A549 (cell line): ENCODE measurements at regions not wholly inside any gene's neighbourhood (a gene's known extent, or its start where the extent isn't known, plus 50 kb on each side); places are given as distances from the start of the nearest gene placed in this dataset.

Experiments
- CHD4 ChIP-seq: fragments of 200-600 bp; sonication (generic); IDR thresholded peaks from 2 replicates; pipeline ENCODE4 v1.6.1; 2016; ENCODE audit warnings: antibody characterized with exemption, mild to moderate bottlenecking, borderline replicate concordance
- EP300 ChIP-seq, 2 experiments: fragments of >200 bp; sonication (Bioruptor Twin); formaldehyde crosslinking; IDR thresholded peaks; 2 replicates in 1 of 2; 3 replicates in 1 of 2; pipeline ENCODE4 v1.6.1; 2016 to 2017
- JUN ChIP-seq, 2 experiments: fragments of >200 bp; sonication (Bioruptor Twin); formaldehyde crosslinking; IDR thresholded peaks; 2 replicates in 1 of 2; 3 replicates in 1 of 2; pipeline ENCODE4 v1.6.1; 2016 to 2017
- MYC ChIP-seq: IDR thresholded peaks from 2 replicates; pipeline ENCODE4 v1.6.1; 2012; ENCODE audit warnings: mild to moderate bottlenecking, inconsistent platforms, low read length, improper control_type of control experiment, borderline replicate concordance
- NR3C1 ChIP-seq: fragments of >200 bp; sonication (Bioruptor Twin); formaldehyde crosslinking; IDR thresholded peaks from 3 replicates; pipeline ENCODE4 v1.6.1; 2017
- POLR2A ChIP-seq: IDR thresholded peaks from 2 replicates; pipeline ENCODE4 v1.6.1; 2012; ENCODE audit warnings: mild to moderate bottlenecking, low read length
- RAD21 ChIP-seq, 2 experiments: fragments of >200 bp in 1 of 2; sonication (Bioruptor Twin) in 1 of 2; formaldehyde crosslinking in 1 of 2; IDR thresholded peaks in 1 of 2; conservative IDR thresholded peaks in 1 of 2; 2 replicates in 1 of 2; 3 replicates in 1 of 2; pipeline ENCODE4 v1.6.1; 2012 to 2018; ENCODE audit warnings: inconsistent platforms in 1 of 2
- REST ChIP-seq: fragments of 200-600 bp; sonication (generic); IDR thresholded peaks from 2 replicates; pipeline ENCODE4 v1.6.1; 2016; ENCODE audit warnings: antibody characterized with exemption, mild to moderate bottlenecking, moderate library complexity
- RFX5 ChIP-seq: fragments of 450-650 bp; IDR thresholded peaks from 2 replicates; pipeline ENCODE4 v1.7.1; 2014; ENCODE audit warnings: antibody characterized with exemption, mild to moderate bottlenecking, moderate library complexity
- SMC3 ChIP-seq: fragments of >200 bp; sonication (Bioruptor Twin); formaldehyde crosslinking; IDR thresholded peaks from 3 replicates; pipeline ENCODE4 v1.6.1; 2018; ENCODE audit warnings: inconsistent platforms
- TF ChIP-seq, protein P1 (sequence below): fragments of >200 bp; sonication (Bioruptor Twin); formaldehyde crosslinking; IDR thresholded peaks from 3 replicates; pipeline ENCODE4 v1.5.1; 2016
- TF ChIP-seq, protein P2 (sequence below): fragments of 450-650 bp; IDR thresholded peaks from 2 replicates; pipeline ENCODE4 v1.6.1; 2014; ENCODE audit warnings: antibody characterized with exemption

- no peak for TF ChIP-seq MYC
- TF ChIP-seq SMC3, result no peak
- TF ChIP-seq, protein P1, sequence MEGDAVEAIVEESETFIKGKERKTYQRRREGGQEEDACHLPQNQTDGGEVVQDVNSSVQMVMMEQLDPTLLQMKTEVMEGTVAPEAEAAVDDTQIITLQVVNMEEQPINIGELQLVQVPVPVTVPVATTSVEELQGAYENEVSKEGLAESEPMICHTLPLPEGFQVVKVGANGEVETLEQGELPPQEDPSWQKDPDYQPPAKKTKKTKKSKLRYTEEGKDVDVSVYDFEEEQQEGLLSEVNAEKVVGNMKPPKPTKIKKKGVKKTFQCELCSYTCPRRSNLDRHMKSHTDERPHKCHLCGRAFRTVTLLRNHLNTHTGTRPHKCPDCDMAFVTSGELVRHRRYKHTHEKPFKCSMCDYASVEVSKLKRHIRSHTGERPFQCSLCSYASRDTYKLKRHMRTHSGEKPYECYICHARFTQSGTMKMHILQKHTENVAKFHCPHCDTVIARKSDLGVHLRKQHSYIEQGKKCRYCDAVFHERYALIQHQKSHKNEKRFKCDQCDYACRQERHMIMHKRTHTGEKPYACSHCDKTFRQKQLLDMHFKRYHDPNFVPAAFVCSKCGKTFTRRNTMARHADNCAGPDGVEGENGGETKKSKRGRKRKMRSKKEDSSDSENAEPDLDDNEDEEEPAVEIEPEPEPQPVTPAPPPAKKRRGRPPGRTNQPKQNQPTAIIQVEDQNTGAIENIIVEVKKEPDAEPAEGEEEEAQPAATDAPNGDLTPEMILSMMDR, result no peak
- no peak for TF ChIP-seq POLR2A
- no peak for TF ChIP-seq CHD4
- TF ChIP-seq EP300 (IDR thresholded peaks at IDR 0.05), result no peak
- TF ChIP-seq REST, result no peak
- no peak for TF ChIP-seq NR3C1
- TF ChIP-seq RAD21 (conservative IDR thresholded peaks at IDR 0.05 in 1 of 2, IDR thresholded peaks at IDR 0.05 in 1 of 2), result no peak
- TF ChIP-seq JUN (IDR thresholded peaks at IDR 0.05), result no peak
- no peak for TF ChIP-seq RFX5
- TF ChIP-seq, protein P2, sequence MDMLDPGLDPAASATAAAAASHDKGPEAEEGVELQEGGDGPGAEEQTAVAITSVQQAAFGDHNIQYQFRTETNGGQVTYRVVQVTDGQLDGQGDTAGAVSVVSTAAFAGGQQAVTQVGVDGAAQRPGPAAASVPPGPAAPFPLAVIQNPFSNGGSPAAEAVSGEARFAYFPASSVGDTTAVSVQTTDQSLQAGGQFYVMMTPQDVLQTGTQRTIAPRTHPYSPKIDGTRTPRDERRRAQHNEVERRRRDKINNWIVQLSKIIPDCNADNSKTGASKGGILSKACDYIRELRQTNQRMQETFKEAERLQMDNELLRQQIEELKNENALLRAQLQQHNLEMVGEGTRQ, result no peak
These were observed 92.8 kb upstream of the PMFBP1 start for GRCh38 chr16:72264771-72265170.
